Ishikawa (cell line): ENCODE measurements at regions not wholly inside any gene's neighbourhood (a gene's known extent, or its start where the extent isn't known, plus 50 kb on each side); places are given as distances from the start of the nearest gene placed in this dataset.

Experiments used
- CEBPB ChIP-seq: IDR thresholded peaks from 2 replicates; pipeline ENCODE4 v1.6.1; 2012
- CREB1 ChIP-seq: IDR thresholded peaks from 2 replicates; pipeline ENCODE4 v1.6.1; 2012; ENCODE audit warnings: low read depth
- EGR1 ChIP-seq: IDR thresholded peaks from 2 replicates; pipeline ENCODE4 v1.6.1; 2012
- EP300 ChIP-seq: IDR thresholded peaks from 2 replicates; pipeline ENCODE4 v1.6.1; 2012; ENCODE audit warnings: borderline replicate concordance
- FOXM1 ChIP-seq: IDR thresholded peaks from 2 replicates; pipeline ENCODE4 v1.6.1; 2012; ENCODE audit warnings: low read depth, borderline replicate concordance
- NFIC ChIP-seq: IDR thresholded peaks from 2 replicates; pipeline ENCODE4 v1.6.1; 2012
- RAD21 ChIP-seq: IDR thresholded peaks from 2 replicates; pipeline ENCODE4 v1.6.1; 2012; ENCODE audit warnings: low read depth
- TAF1 ChIP-seq: IDR thresholded peaks from 2 replicates; pipeline ENCODE4 v1.6.1; 2012; ENCODE audit warnings: low read depth, mild to moderate bottlenecking
- TCF12 ChIP-seq: IDR thresholded peaks from 2 replicates; pipeline ENCODE4 v1.6.1; 2012; ENCODE audit warnings: low read depth
- TEAD4 ChIP-seq: IDR thresholded peaks from 2 replicates; pipeline ENCODE4 v1.6.1; 2012
- YY1 ChIP-seq: IDR thresholded peaks from 2 replicates; pipeline ENCODE4 v1.6.1; 2012; ENCODE audit warnings: low read depth
- ZBTB7A ChIP-seq: IDR thresholded peaks from 2 replicates; pipeline ENCODE4 v1.6.1; 2012; ENCODE audit warnings: low read depth
- TF ChIP-seq, protein P1 (sequence below): IDR thresholded peaks from 2 replicates; pipeline ENCODE4 v1.6.1; 2012
- TF ChIP-seq, protein P2 (sequence below): IDR thresholded peaks from 2 replicates; pipeline ENCODE4 v1.6.1; 2012
- TF ChIP-seq, protein P3 (sequence below): IDR thresholded peaks from 2 replicates; pipeline ENCODE4 v1.6.1; 2012; ENCODE audit warnings: low read depth, mild to moderate bottlenecking

DNA sequence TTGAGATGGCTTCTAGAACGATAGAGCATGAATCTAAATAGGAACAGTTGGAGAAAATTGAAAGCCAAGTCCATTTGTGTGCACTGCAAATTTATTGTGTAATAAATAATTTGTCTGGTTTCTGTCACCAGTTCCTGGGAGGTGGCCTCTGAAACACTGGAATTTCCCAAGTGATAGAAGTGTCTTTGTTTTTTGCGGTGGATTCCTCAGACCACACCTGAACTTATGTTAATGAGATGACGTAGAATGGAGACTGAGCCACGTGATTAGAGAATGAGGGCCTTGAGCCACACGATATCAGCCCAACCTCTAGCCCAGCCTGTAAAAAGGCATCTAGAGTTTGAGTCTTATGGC is 105.1 kb downstream of the MSX2 start:
- TF ChIP-seq, protein P1, sequence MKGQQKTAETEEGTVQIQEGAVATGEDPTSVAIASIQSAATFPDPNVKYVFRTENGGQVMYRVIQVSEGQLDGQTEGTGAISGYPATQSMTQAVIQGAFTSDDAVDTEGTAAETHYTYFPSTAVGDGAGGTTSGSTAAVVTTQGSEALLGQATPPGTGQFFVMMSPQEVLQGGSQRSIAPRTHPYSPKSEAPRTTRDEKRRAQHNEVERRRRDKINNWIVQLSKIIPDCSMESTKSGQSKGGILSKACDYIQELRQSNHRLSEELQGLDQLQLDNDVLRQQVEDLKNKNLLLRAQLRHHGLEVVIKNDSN: no peak
- no peak for TF ChIP-seq TEAD4
- TF ChIP-seq TAF1: no peak
- TF ChIP-seq RAD21: no peak
- TF ChIP-seq, protein P2, sequence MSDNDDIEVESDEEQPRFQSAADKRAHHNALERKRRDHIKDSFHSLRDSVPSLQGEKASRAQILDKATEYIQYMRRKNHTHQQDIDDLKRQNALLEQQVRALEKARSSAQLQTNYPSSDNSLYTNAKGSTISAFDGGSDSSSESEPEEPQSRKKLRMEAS: no peak
- no peak for TF ChIP-seq CEBPB
- TF ChIP-seq ZBTB7A: no peak
- TF ChIP-seq EP300: no peak
- TF ChIP-seq, protein P3, sequence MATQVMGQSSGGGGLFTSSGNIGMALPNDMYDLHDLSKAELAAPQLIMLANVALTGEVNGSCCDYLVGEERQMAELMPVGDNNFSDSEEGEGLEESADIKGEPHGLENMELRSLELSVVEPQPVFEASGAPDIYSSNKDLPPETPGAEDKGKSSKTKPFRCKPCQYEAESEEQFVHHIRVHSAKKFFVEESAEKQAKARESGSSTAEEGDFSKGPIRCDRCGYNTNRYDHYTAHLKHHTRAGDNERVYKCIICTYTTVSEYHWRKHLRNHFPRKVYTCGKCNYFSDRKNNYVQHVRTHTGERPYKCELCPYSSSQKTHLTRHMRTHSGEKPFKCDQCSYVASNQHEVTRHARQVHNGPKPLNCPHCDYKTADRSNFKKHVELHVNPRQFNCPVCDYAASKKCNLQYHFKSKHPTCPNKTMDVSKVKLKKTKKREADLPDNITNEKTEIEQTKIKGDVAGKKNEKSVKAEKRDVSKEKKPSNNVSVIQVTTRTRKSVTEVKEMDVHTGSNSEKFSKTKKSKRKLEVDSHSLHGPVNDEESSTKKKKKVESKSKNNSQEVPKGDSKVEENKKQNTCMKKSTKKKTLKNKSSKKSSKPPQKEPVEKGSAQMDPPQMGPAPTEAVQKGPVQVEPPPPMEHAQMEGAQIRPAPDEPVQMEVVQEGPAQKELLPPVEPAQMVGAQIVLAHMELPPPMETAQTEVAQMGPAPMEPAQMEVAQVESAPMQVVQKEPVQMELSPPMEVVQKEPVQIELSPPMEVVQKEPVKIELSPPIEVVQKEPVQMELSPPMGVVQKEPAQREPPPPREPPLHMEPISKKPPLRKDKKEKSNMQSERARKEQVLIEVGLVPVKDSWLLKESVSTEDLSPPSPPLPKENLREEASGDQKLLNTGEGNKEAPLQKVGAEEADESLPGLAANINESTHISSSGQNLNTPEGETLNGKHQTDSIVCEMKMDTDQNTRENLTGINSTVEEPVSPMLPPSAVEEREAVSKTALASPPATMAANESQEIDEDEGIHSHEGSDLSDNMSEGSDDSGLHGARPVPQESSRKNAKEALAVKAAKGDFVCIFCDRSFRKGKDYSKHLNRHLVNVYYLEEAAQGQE: no peak
- no peak for TF ChIP-seq EGR1
- TF ChIP-seq TCF12: no peak

DNA sequence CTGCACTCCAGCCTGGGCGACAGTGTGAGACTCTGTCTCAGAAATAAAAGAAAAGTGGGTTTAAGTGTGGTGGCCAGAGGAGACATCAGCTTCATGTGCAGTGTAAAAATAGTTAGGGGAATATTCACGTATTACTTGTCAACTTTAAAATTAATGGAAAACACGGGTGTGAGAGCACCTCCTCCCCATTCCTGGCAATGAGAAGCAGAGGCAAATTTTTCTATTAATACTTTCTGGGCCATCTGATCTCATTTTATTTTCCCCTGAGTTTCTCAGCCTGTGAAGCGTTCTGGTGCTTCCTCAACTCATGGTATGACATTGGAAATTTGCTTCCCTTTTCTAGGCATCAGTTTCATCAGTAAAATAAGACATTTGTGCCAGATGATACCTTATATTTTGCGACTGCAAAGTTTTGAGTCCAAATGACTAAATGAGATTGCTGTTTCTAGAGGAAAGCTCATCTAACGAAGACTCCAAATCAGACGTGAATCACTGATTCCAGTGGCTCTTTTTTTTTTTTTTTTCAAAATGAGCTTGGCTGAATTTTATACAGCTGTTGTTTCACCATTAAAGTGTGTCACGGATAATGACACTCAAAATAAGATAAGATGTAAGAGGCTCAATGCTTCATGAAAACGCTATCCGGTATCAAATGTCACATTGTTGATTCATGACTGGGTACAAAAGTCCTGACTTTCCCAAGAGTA is 104.6 kb downstream of the MSX2 start:
- TF ChIP-seq EP300: no peak
- no peak for TF ChIP-seq RAD21
- TF ChIP-seq YY1: no peak
- TF ChIP-seq NFIC: no peak
- TF ChIP-seq CREB1: no peak
- TF ChIP-seq TEAD4: no peak
- TF ChIP-seq TCF12: no peak
- TF ChIP-seq CEBPB: no peak
- TF ChIP-seq FOXM1: no peak
- TF ChIP-seq, protein P2: no peak
- no peak for TF ChIP-seq TAF1
- no peak for TF ChIP-seq ZBTB7A
- TF ChIP-seq EGR1: no peak
- TF ChIP-seq, protein P3: no peak
- TF ChIP-seq, protein P1: no peak

DNA sequence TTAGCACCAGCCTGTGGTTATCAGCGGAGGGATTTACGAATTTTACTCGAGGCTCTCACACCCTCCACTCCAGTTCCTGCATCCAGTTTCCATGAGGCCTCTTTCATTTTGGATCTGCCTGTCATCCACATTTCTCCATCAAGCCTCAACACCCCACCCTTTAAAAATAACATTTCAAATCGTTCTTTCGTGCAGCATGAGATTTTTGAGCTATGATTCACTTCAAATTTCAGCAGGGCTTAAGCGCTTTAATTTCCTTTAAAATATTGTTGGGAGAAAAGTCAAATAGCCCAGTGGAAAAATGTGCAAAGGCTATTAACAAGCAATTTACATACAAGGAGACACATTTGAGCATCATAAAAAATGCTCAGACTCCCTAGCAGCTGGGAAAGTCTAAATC is 103.2 kb downstream of the MSX2 start:
- TF ChIP-seq NFIC (no peak), CREB1 (no peak), EP300 (no peak), TEAD4 (no peak), TCF12 (no peak), YY1 (no peak), TAF1 (no peak), ZBTB7A (no peak)
- TF ChIP-seq, protein P2: no peak
- TF ChIP-seq, protein P3: no peak

DNA sequence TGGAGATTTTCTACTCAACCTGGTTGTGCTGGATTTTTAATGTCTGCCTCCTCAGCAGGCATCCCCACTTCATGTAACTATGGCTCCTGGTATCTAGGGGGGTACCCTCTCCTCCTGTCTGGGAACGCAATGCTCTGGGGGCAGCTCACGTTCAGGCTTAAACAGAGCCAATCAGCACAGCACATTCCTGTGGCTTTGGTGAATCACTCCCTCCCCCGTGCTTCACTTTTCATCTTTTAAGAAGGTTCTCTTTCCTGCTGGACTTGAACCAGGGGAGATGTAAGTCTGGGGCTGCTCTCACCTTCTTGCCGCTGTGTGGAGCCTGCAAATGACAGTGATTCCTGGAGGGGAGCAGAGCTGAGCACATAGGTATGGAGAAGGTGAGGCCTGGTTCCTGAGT is 101.2 kb downstream of the MSX2 start:
- TF ChIP-seq NFIC (no peak), YY1 (no peak), TEAD4 (no peak), EGR1 (no peak), CEBPB (no peak), RAD21 (no peak)
- TF ChIP-seq, protein P2: no peak
